ENCODE measurements at regions not wholly inside any gene's neighbourhood (a gene's known extent, or its start where the extent isn't known, plus 50 kb on each side); places are given as distances from the start of the nearest gene placed in this dataset.

DNA sequence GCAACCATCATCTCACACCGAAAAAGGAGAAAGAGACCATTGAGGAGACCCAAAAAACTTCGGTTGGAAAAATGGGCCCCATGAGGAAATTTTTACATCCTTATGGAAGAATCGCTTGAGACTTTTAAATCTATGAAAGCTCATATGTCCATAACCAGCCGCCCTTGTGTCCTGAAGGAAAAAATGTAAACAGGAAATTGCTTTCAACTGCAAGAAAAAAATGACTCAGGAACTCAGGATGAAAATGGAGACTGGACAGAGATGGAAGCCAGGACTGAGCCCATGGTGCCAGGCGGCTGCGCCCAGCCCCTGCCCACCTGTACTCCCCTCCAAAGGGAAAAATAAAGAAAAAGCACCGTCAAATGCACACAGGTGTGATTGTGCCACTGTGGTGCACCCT is 81.5 kb upstream of the SLC66A3 start:
- no peak for DNase-seq
- Histone ChIP-seq H3K4me3 (ENCODE audit: low read length) (no peak overlapping the region), H3K27me3 (ENCODE audit: control insufficient read depth, insufficient read depth, low read length, poor library complexity, severe bottlenecking) (no peaks in the 10 kb centered on the region), H3K27ac (ENCODE audit: low read depth, low read length) (no peak overlapping the region), H3K9ac (ENCODE audit: extremely low read depth, low read length, poor library complexity, severe bottlenecking) (no peak overlapping the region), H3K9me3 (ENCODE audit: control insufficient read depth, low read length) (no peaks in the 10 kb centered on the region), H3K4me1 (ENCODE audit: control insufficient read depth, insufficient read depth, low read length) (no peaks in the 10 kb centered on the region), H3K36me3 (ENCODE audit: control insufficient read depth, insufficient read depth, low read length) (no peaks in the 10 kb centered on the region)
- no peaks in the 10 kb centered on the region for H3K36me3 Mint-ChIP-seq (ENCODE audit: low read depth)
- no peak overlapping the region for H3K27ac Mint-ChIP-seq
- no peaks in the 10 kb centered on the region for H3K9me3 Mint-ChIP-seq
- 81 to 91% methylated on average over 5 to 7 of the region's 7 CpGs for WGBS, 2 experiments (ENCODE audit: insufficient coverage in 1 of 2, insufficient read length in 1 of 2)
- TF ChIP-seq, protein P1, sequence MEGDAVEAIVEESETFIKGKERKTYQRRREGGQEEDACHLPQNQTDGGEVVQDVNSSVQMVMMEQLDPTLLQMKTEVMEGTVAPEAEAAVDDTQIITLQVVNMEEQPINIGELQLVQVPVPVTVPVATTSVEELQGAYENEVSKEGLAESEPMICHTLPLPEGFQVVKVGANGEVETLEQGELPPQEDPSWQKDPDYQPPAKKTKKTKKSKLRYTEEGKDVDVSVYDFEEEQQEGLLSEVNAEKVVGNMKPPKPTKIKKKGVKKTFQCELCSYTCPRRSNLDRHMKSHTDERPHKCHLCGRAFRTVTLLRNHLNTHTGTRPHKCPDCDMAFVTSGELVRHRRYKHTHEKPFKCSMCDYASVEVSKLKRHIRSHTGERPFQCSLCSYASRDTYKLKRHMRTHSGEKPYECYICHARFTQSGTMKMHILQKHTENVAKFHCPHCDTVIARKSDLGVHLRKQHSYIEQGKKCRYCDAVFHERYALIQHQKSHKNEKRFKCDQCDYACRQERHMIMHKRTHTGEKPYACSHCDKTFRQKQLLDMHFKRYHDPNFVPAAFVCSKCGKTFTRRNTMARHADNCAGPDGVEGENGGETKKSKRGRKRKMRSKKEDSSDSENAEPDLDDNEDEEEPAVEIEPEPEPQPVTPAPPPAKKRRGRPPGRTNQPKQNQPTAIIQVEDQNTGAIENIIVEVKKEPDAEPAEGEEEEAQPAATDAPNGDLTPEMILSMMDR (conservative IDR thresholded peaks at IDR 0.05) = no peak
- no peaks in the 10 kb centered on the region for H3K27me3 Mint-ChIP-seq (ENCODE audit: insufficient read depth)
- H3K4me1 Mint-ChIP-seq = peaks cover 4% of the 10 kb centered on the region
- H3K4me3 Mint-ChIP-seq = no peak overlapping the region

DNA sequence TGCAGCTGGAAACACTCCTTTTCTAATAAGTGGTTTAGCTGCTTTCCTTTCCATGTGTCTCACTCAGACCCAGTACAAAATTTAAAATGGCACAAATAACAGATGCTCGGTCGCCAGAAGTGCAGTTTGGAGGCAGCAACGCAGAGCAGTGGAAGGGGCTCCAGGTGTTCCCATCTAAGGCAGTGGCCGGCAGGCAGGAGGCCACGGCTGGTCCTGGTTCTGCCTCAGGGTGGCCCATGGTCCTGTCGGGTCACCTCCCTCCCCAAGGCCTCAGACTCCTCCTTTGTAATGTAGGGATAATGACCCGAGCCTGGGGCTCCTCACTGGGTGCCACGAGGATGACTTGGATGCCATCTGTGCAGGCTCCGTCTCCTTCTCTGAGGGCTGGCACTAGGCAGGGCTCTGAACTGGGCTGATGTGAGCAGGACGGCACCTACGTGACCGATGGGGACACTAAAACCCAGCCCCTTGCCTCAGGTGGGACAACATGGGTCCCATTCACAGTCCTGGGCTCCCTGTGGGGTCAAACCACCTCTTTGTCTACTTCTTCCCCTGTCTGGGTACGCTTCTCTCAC is 80.9 kb upstream of the SLC66A3 start:
- Mint-ChIP-seq H3K4me1 (peaks cover 4% of the 10 kb centered on the region), H3K4me3 (no peak overlapping the region), H3K27ac (no peak overlapping the region), H3K36me3 (ENCODE audit: low read depth) (no peaks in the 10 kb centered on the region), H3K27me3 (ENCODE audit: insufficient read depth) (no peaks in the 10 kb centered on the region), H3K9me3 (no peaks in the 10 kb centered on the region)
- no peaks in the 10 kb centered on the region for H3K27me3 ChIP-seq (ENCODE audit: control insufficient read depth, insufficient read depth, low read length, poor library complexity, severe bottlenecking)
- TF ChIP-seq, protein P1 (conservative IDR thresholded peaks at IDR 0.05) = no peak
- no peak for DNase-seq
- H3K36me3 ChIP-seq (ENCODE audit: control insufficient read depth, insufficient read depth, low read length) = no peaks in the 10 kb centered on the region
- H3K4me3 ChIP-seq (ENCODE audit: low read length) = no peak overlapping the region
- 90 to 92% methylated on average over 9 to 13 of the region's 13 CpGs for WGBS, 2 experiments (ENCODE audit: insufficient coverage in 1 of 2, insufficient read length in 1 of 2)
- H3K27ac ChIP-seq (ENCODE audit: low read depth, low read length) = no peak overlapping the region
- H3K4me1 ChIP-seq (ENCODE audit: control insufficient read depth, insufficient read depth, low read length) = no peaks in the 10 kb centered on the region
- no peak overlapping the region for H3K9ac ChIP-seq (ENCODE audit: extremely low read depth, low read length, poor library complexity, severe bottlenecking)
- no peaks in the 10 kb centered on the region for H3K9me3 ChIP-seq (ENCODE audit: control insufficient read depth, low read length)

DNA sequence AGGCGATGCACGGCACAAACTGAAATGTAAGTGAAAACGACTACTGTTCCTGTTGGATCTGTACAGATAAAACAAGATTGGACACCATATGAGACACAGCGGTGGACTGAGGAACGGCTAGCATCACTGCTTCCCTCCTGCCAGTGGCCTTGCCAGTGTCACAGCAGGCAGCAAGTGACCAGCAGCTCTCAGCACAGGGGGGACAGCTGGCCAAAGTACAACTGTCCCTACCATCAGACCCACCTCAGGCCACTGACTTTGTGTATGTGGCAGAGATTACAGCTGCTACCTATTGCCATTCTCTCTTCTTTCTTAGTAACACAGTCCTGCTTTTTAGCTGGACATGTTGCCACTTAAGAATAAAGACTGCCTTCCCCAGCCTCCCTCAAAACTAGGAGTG is 80.0 kb upstream of the SLC66A3 start:
- Mint-ChIP-seq H3K9me3 (no peaks in the 10 kb centered on the region), H3K27ac (no peak overlapping the region), H3K36me3 (ENCODE audit: low read depth) (no peaks in the 10 kb centered on the region), H3K4me3 (no peak overlapping the region), H3K4me1 (peaks cover 4% of the 10 kb centered on the region), H3K27me3 (ENCODE audit: insufficient read depth) (no peaks in the 10 kb centered on the region)
- no peaks in the 10 kb centered on the region for H3K36me3 ChIP-seq (ENCODE audit: control insufficient read depth, insufficient read depth, low read length)
- TF ChIP-seq, protein P1 (conservative IDR thresholded peaks at IDR 0.05) = no peak
- H3K4me3 ChIP-seq (ENCODE audit: low read length) = no peak overlapping the region
- H3K27me3 ChIP-seq (ENCODE audit: control insufficient read depth, insufficient read depth, low read length, poor library complexity, severe bottlenecking) = no peaks in the 10 kb centered on the region
- H3K9me3 ChIP-seq (ENCODE audit: control insufficient read depth, low read length) = no peaks in the 10 kb centered on the region
- no peak overlapping the region for H3K27ac ChIP-seq (ENCODE audit: low read depth, low read length)
- 90 to 94% methylated on average over 5 of the region's 5 CpGs for WGBS, 2 experiments (ENCODE audit: insufficient coverage in 1 of 2, insufficient read length in 1 of 2)
- H3K4me1 ChIP-seq (ENCODE audit: control insufficient read depth, insufficient read depth, low read length) = no peaks in the 10 kb centered on the region
- DNase-seq = no peak
- H3K9ac ChIP-seq (ENCODE audit: extremely low read depth, low read length, poor library complexity, severe bottlenecking) = no peak overlapping the region
